Inflammatory macrophage treated with lipopolysaccharide for 4 hours (primary cell): ENCODE measurements at regions not wholly inside any gene's neighbourhood (a gene's known extent, or its start where the extent isn't known, plus 50 kb on each side); places are given as distances from the start of the nearest gene placed in this dataset.

Experiments
- DNase-seq: peaks from one replicate; pipeline ENCODE4 v3.0.0-alpha.2; 2020

GRCh38 chr16:51450909-51451308, 299.8 kb upstream of the SALL1 start:
- DNase-seq: no peak

GRCh38 chr16:51450376-51450775, 299.3 kb upstream of the SALL1 start:
- no peak for DNase-seq

GRCh38 chr16:51449441-51449840, 298.4 kb upstream of the SALL1 start:
- DNase-seq: no peak

- no peak for DNase-seq
Observed at GRCh38 chr16:51445250-51445649, 294.2 kb upstream of the SALL1 start.

GRCh38 chr16:51443934-51444333, 292.9 kb upstream of the SALL1 start:
- DNase-seq: no peak

GRCh38 chr16:51442141-51442870, 291.2 kb upstream of the SALL1 start:
- DNase-seq: no peak

GRCh38 chr16:51440131-51440889, 289.2 kb upstream of the SALL1 start:
- DNase-seq: no peak

GRCh38 chr16:51439271-51439670, 288.2 kb upstream of the SALL1 start:
- no peak for DNase-seq

GRCh38 chr16:51436742-51437141, 285.7 kb upstream of the SALL1 start:
- no peak for DNase-seq

GRCh38 chr16:51434567-51435198, 283.6 kb upstream of the SALL1 start:
- no peak for DNase-seq

- no peak for DNase-seq
Observed at GRCh38 chr16:51433599-51433998, 282.5 kb upstream of the SALL1 start.

GRCh38 chr16:51431517-51432241, 280.6 kb upstream of the SALL1 start:
- no peak for DNase-seq

- DNase-seq: no peak
Observed at GRCh38 chr16:51430716-51431369, 279.8 kb upstream of the SALL1 start.

GRCh38 chr16:51429041-51429440, 278.0 kb upstream of the SALL1 start:
- no peak for DNase-seq

GRCh38 chr16:51427085-51427484, 276.0 kb upstream of the SALL1 start:
- DNase-seq: no peak

GRCh38 chr16:51426276-51426675, 275.2 kb upstream of the SALL1 start:
- DNase-seq: no peak

- no peak for DNase-seq
Observed at GRCh38 chr16:51420247-51420646, 269.2 kb upstream of the SALL1 start.

GRCh38 chr16:51419768-51420167, 268.7 kb upstream of the SALL1 start:
- no peak for DNase-seq

GRCh38 chr16:51418258-51418657, 267.2 kb upstream of the SALL1 start:
- DNase-seq: no peak

- no peak for DNase-seq
Observed at GRCh38 chr16:51416926-51417325, 265.9 kb upstream of the SALL1 start.

- DNase-seq: no peak
Observed at GRCh38 chr16:51410125-51410524, 259.1 kb upstream of the SALL1 start.

- no peak for DNase-seq
Observed at GRCh38 chr16:51409001-51409675, 258.1 kb upstream of the SALL1 start.
